DND-41 (cell line): ENCODE measurements at regions not wholly inside any gene's neighbourhood (a gene's known extent, or its start where the extent isn't known, plus 50 kb on each side); places are given as distances from the start of the nearest gene placed in this dataset.

ENCODE experiments used
- ATAC-seq: fragments of 200-7000 bp; cut with Tn5 transposase; 3 replicates; pipeline ENCODE4 v1.9.1; 2021; ENCODE audit warnings: low read depth; ENCODE audit not compliant: insufficient read depth
- DNase-seq: peaks from one replicate; pipeline ENCODE4 v3.0.0-alpha.2; 2020
- H2AFZ ChIP-seq: 2 replicates; pipeline ENCODE4 v1.6.0; 2012; ENCODE audit warnings: low read depth, low read length
- H3K27ac ChIP-seq: 2 replicates; pipeline ENCODE4 v1.5.1; 2012; ENCODE audit warnings: low read length, inconsistent platforms
- H3K27me3 ChIP-seq: fragments of 200-600 bp; sonication (generic); 2 replicates; pipeline ENCODE4 v1.6.0; 2012; ENCODE audit warnings: low read length, mild to moderate bottlenecking, inconsistent platforms; ENCODE audit not compliant: insufficient read depth, poor library complexity
- H3K36me3 ChIP-seq: 2 replicates; pipeline ENCODE4 v1.5.1; 2012; ENCODE audit warnings: low read length, inconsistent platforms; ENCODE audit not compliant: insufficient read depth
- H3K4me1 ChIP-seq: 2 replicates; pipeline ENCODE4 v1.5.1; 2012; ENCODE audit warnings: mild to moderate bottlenecking, low read length; ENCODE audit not compliant: insufficient read depth
- H3K4me2 ChIP-seq: 2 replicates; pipeline ENCODE4 v1.6.0; 2012; ENCODE audit warnings: mild to moderate bottlenecking, moderate library complexity, low read length, inconsistent platforms; ENCODE audit not compliant: insufficient read depth
- H3K4me3 ChIP-seq, 2 experiments: fragments of 200-600 bp in 1 of 2; shearing (Covaris generic) in 1 of 2; 2 replicates each; pipeline ENCODE4 v1.5.1; 2012 to 2016; ENCODE audit warnings: inconsistent platforms in 2 of 2, low read length in 2 of 2, mild to moderate bottlenecking in 2 of 2, low read depth in 1 of 2, moderate library complexity in 1 of 2
- H3K79me2 ChIP-seq: 2 replicates; pipeline ENCODE4 v1.6.0; 2012; ENCODE audit warnings: low read length, inconsistent platforms; ENCODE audit not compliant: insufficient read depth
- H3K9ac ChIP-seq: 2 replicates; pipeline ENCODE4 v1.6.0; 2012; ENCODE audit warnings: low read depth, mild to moderate bottlenecking, inconsistent platforms, low read length, moderate library complexity
- H3K9me3 ChIP-seq: 2 replicates; pipeline ENCODE4 v1.5.1; 2012; ENCODE audit warnings: low read length, moderate library complexity, mild to moderate bottlenecking, inconsistent platforms; ENCODE audit not compliant: insufficient read depth, severe bottlenecking
- H4K20me1 ChIP-seq: 2 replicates; pipeline ENCODE4 v1.6.0; 2012; ENCODE audit warnings: low read length; ENCODE audit not compliant: insufficient read depth
- CTCF ChIP-seq: IDR thresholded peaks from 2 replicates; pipeline ENCODE4 v1.5.1; 2012; ENCODE audit warnings: borderline replicate concordance, low read length, moderate library complexity, mild to moderate bottlenecking; ENCODE audit not compliant: poor library complexity, severe bottlenecking; ENCODE audit errors: extremely low read depth
- EZH2 ChIP-seq: IDR thresholded peaks from 3 replicates; pipeline ENCODE4 v1.6.1; 2012; ENCODE audit warnings: borderline replicate concordance, low read depth, mild to moderate bottlenecking, moderate library complexity, low read length, inconsistent platforms; ENCODE audit not compliant: severe bottlenecking

GRCh38 chr1:91613595-91613994 is 112.9 kb downstream of the CDC7 start:
- Histone ChIP-seq H3K27ac (no peak overlapping the region), H3K27me3 (no peaks in the 10 kb centered on the region), H3K4me1 (no peaks in the 10 kb centered on the region), H3K4me3 (no peak overlapping the region), H3K9ac (no peak overlapping the region), H3K4me2 (no peak overlapping the region), H3K36me3 (no peaks in the 10 kb centered on the region), H4K20me1 (no peaks in the 10 kb centered on the region), H2AFZ (no peak overlapping the region), H3K9me3 (no peaks in the 10 kb centered on the region), H3K79me2 (no peaks in the 10 kb centered on the region)
- TF ChIP-seq EZH2 = no peak
- TF ChIP-seq CTCF = no peak
- ATAC-seq (no peak), DNase-seq (no peak)

- H3K27ac ChIP-seq = no peak overlapping the region
- H3K79me2 ChIP-seq = no peaks in the 10 kb centered on the region
- H3K9ac ChIP-seq = no peak overlapping the region
- no peak overlapping the region for H3K4me2 ChIP-seq
- H3K9me3 ChIP-seq = no peaks in the 10 kb centered on the region
- H4K20me1 ChIP-seq = no peaks in the 10 kb centered on the region
- H3K4me1 ChIP-seq = no peaks in the 10 kb centered on the region
- DNase-seq (no peak), ATAC-seq (no peak)
- no peaks in the 10 kb centered on the region for H3K27me3 ChIP-seq
- no peaks in the 10 kb centered on the region for H3K36me3 ChIP-seq
- TF ChIP-seq EZH2 = no peak
- TF ChIP-seq CTCF = no peak
- H2AFZ ChIP-seq = no peak overlapping the region
- no peak overlapping the region for H3K4me3 ChIP-seq
Observed at GRCh38 chr1:91616712-91617111, 116.1 kb downstream of the CDC7 start.

GRCh38 chr1:91617285-91617765 is 116.7 kb downstream of the CDC7 start:
- Histone ChIP-seq H3K27me3 (no peaks in the 10 kb centered on the region), H3K27ac (no peak overlapping the region)
- no peak for ATAC-seq

More at GRCh38 chr1:91617285-91617765, 116.7 kb downstream of the CDC7 start:
- H3K4me1 ChIP-seq = no peaks in the 10 kb centered on the region
- no peaks in the 10 kb centered on the region for H3K9me3 ChIP-seq
- H3K4me2 ChIP-seq = no peak overlapping the region
- H3K36me3 ChIP-seq = no peaks in the 10 kb centered on the region
- peak; percentile 13 for TF ChIP-seq CTCF
- no peak for TF ChIP-seq EZH2
- no peak overlapping the region for H3K9ac ChIP-seq
- no peak overlapping the region for H2AFZ ChIP-seq
- no peaks in the 10 kb centered on the region for H4K20me1 ChIP-seq
- no peaks in the 10 kb centered on the region for H3K79me2 ChIP-seq
- DNase-seq = no peak
- no peak overlapping the region for H3K4me3 ChIP-seq
